K562 (cell line): ENCODE measurements at regions not wholly inside any gene's neighbourhood (a gene's known extent, or its start where the extent isn't known, plus 50 kb on each side); places are given as distances from the start of the nearest gene placed in this dataset.

Experiments
- ATAC-seq: fragments of 200-7000 bp; cut with Tn5 transposase; 3 replicates; pipeline ENCODE4 v1.9.1; 2020; ENCODE audit warnings: moderate library complexity
- BruUV-seq: library from RNA; stranded (reverse); fragments of 400-500 nt; replicated peaks from 2 replicates; lab custom pipeline; 2021; lab: Mats Ljungman, UMichigan
- CTCF ChIA-PET: fragments of 300-600 bp; formaldehyde crosslinking; extraction: SDS; loops from one replicate; lab custom pipeline; 2021; ENCODE audit warnings: low intra/inter-chr PET ratio; lab: Yijun Ruan, JAX
- POLR2A ChIA-PET: fragments of 300-600, 350-650 bp; sonication (Branson Sonifier 250); formaldehyde crosslinking; extraction: SDS; loops from one replicate; lab custom pipeline; 2021; ENCODE audit warnings: antibody characterized with exemption, inconsistent platforms; lab: Yijun Ruan, JAX
- DNase-seq, 4 experiments: peaks; one replicate each; pipeline versions ENCODE4 v3.0.0 to v3.0.0-alpha.2; 2011 to 2018; ENCODE audit warnings: low spot score in 3 of 4, mixed read lengths in 3 of 4; ENCODE audit errors: extremely low read depth in 1 of 4
- FAIRE-seq: peaks from 2 replicates; lab custom pipeline; 2011; peaks lifted over from hg19 to GRCh38; lab: Jason Lieb, UNC
- H2AFZ ChIP-seq: 2 replicates; pipeline ENCODE4 v1.6.0; 2011; ENCODE audit warnings: low read depth, low read length, control low read depth, inconsistent platforms
- H3K27ac ChIP-seq: fragments of 200-600 bp; 3 replicates; pipeline ENCODE4 v1.8.0; 2011; ENCODE audit warnings: low read depth, mild to moderate bottlenecking, control low read depth, inconsistent platforms, low read length, moderate library complexity, mixed read lengths; ENCODE audit errors: extremely low read depth
- H3K27me3 ChIP-seq, 2 experiments: fragments of 300-600 bp in 1 of 2; 2 replicates in 1 of 2; 3 replicates in 1 of 2; pipeline versions ENCODE4 v1.6.0 to v1.8.0; 2011; ENCODE audit warnings: inconsistent platforms in 2 of 2, low read length in 2 of 2, mild to moderate bottlenecking in 1 of 2, mixed read lengths in 1 of 2, moderate library complexity in 1 of 2; ENCODE audit not compliant: control insufficient read depth in 2 of 2, insufficient read depth in 2 of 2
- H3K36me3 ChIP-seq: fragments of 300-600 bp; 3 replicates; pipeline ENCODE4 v1.8.0; 2011; ENCODE audit warnings: mild to moderate bottlenecking, low read length, inconsistent platforms; ENCODE audit not compliant: control insufficient read depth, insufficient read depth
- H3K4me1 ChIP-seq, 2 experiments: fragments of 200-600 bp in 1 of 2; replicated peaks in 1 of 2; 2 replicates in 1 of 2; 3 replicates in 1 of 2; pipeline versions ENCODE4 v1.5.1 to v1.8.0; 2011; ENCODE audit warnings: inconsistent platforms in 2 of 2, low read length in 2 of 2, mild to moderate bottlenecking in 1 of 2, mixed read lengths in 1 of 2, moderate library complexity in 1 of 2; ENCODE audit not compliant: control insufficient read depth in 2 of 2, insufficient read depth in 2 of 2
- H3K4me2 ChIP-seq: 2 replicates; pipeline ENCODE4 v1.6.1; 2011; ENCODE audit warnings: low read length, control low read depth, inconsistent platforms, mixed read lengths; ENCODE audit not compliant: insufficient read depth
- H3K4me3 ChIP-seq: fragments of 200-600 bp; sonication (generic), shearing (Covaris generic); 2 replicates; pipeline ENCODE4 v1.5.1; 2016; ENCODE audit warnings: control low read depth, inconsistent platforms
- H3K79me2 ChIP-seq: fragments of 200-600 bp; 3 replicates; pipeline ENCODE4 v1.8.0; 2011; ENCODE audit warnings: low read length, inconsistent platforms; ENCODE audit not compliant: control insufficient read depth, insufficient read depth
- H3K9ac ChIP-seq, 2 experiments: 2 replicates each; pipeline versions ENCODE4 v1.6.0 to v1.6.1; 2011; ENCODE audit warnings: low read depth in 2 of 2, low read length in 2 of 2, control low read depth in 1 of 2, inconsistent platforms in 1 of 2, mild to moderate bottlenecking in 1 of 2, mixed read lengths in 1 of 2; ENCODE audit not compliant: insufficient read depth in 1 of 2
- H3K9me1 ChIP-seq: one replicate; pipeline ENCODE4 v1.6.0; 2011; ENCODE audit warnings: inconsistent platforms, mild to moderate bottlenecking, low read length, moderate library complexity; ENCODE audit not compliant: control insufficient read depth, insufficient read depth
- H3K9me3 ChIP-seq: replicated peaks from 2 replicates; pipeline ENCODE4 v1.5.1; 2011; ENCODE audit warnings: low read depth, low read length, inconsistent platforms; ENCODE audit not compliant: control insufficient read depth, insufficient read depth
- H4K20me1 ChIP-seq: replicated peaks from 2 replicates; pipeline ENCODE4 v1.6.1; 2011; ENCODE audit warnings: low read length, inconsistent platforms, mixed read lengths; ENCODE audit not compliant: control insufficient read depth, insufficient read depth
- CEBPB ChIP-seq: fragments of 450-650 bp; IDR thresholded peaks from 2 replicates; pipeline ENCODE4 v1.6.1; 2016; ENCODE audit warnings: missing genetic modification characterization, missing compliant biosample characterization
- CHAMP1 ChIP-seq: fragments of 450-650 bp; IDR thresholded peaks from 2 replicates; pipeline ENCODE4 v1.6.1; 2016; ENCODE audit warnings: mild to moderate bottlenecking
- CHD4 ChIP-seq: fragments of 200-600 bp; sonication (generic); IDR thresholded peaks from 3 replicates; pipeline ENCODE4 v1.6.1; 2012; ENCODE audit warnings: low read depth, mild to moderate bottlenecking, mixed read lengths, low read length, inconsistent platforms; ENCODE audit not compliant: insufficient read depth, insufficient replicate concordance, poor library complexity, severe bottlenecking
- CTBP1 ChIP-seq: fragments of 450-650 bp; IDR thresholded peaks from 2 replicates; pipeline ENCODE4 v1.6.1; 2016; ENCODE audit warnings: borderline replicate concordance
- DACH1 ChIP-seq: fragments of 450-650 bp; IDR thresholded peaks from 2 replicates; pipeline ENCODE4 v1.6.1; 2018; ENCODE audit not compliant: partially characterized antibody
- HDAC2 ChIP-seq: fragments of 450-650 bp; IDR thresholded peaks from 2 replicates; pipeline ENCODE4 v1.6.1; 2016; ENCODE audit warnings: mild to moderate bottlenecking
- JUN ChIP-seq, 2 experiments: sonication (generic) in 1 of 2; formaldehyde crosslinking in 1 of 2; IDR thresholded peaks; 2 replicates each; pipeline versions ENCODE4 v1.6.1 to v1.8.0; 2012 to 2022; ENCODE audit warnings: borderline replicate concordance in 2 of 2, mild to moderate bottlenecking in 2 of 2, improper control_type of control experiment in 1 of 2, low read depth in 1 of 2, low read length in 1 of 2, missing genetic modification reagents in 1 of 2
- KAT8 ChIP-seq: fragments of 450-650 bp; IDR thresholded peaks from 2 replicates; pipeline ENCODE4 v1.6.1; 2016; ENCODE audit warnings: low read depth, mild to moderate bottlenecking
- MXD1 ChIP-seq: fragments of 250-450 bp; sonication (Bioruptor Pico); IDR thresholded peaks from 2 replicates; pipeline ENCODE4 v1.8.0; 2021; ENCODE audit warnings: borderline replicate concordance, mild to moderate bottlenecking, moderate library complexity; ENCODE audit not compliant: poor library complexity, severe bottlenecking
- POLR2AphosphoS5 ChIP-seq: IDR thresholded peaks from 2 replicates; pipeline ENCODE4 v1.6.1; 2011; ENCODE audit warnings: mild to moderate bottlenecking, low read depth, low read length, moderate library complexity; ENCODE audit not compliant: control insufficient read depth, insufficient read depth
- SMAD4 ChIP-seq: fragments of 250-450 bp; sonication (Bioruptor Pico); conservative IDR thresholded peaks from 2 replicates; pipeline ENCODE4 v1.8.0; 2021; ENCODE audit warnings: inconsistent platforms, mild to moderate bottlenecking, moderate library complexity
- U2AF2 ChIP-seq: fragments of 200-400 bp; formaldehyde crosslinking; optimal IDR thresholded peaks from 2 replicates; pipeline ENCODE3; 2017; ENCODE audit warnings: low read depth, mild to moderate bottlenecking, low read length
- ZNF146 ChIP-seq: IDR thresholded peaks from one replicate; pipeline ENCODE4 v1.6.1; 2018; ENCODE audit warnings: missing compliant biosample characterization; ENCODE audit not compliant: unreplicated experiment
- ZNF398 ChIP-seq: fragments of 250-450 bp; sonication (Bioruptor Pico); IDR thresholded peaks from 2 replicates; pipeline ENCODE4 v1.8.0; 2021; ENCODE audit warnings: moderate library complexity, mild to moderate bottlenecking, inconsistent platforms
- ZNF764 ChIP-seq: fragments of 250-450 bp; sonication (Bioruptor Pico); IDR thresholded peaks from 2 replicates; pipeline ENCODE4 v1.4.0; 2020; ENCODE audit warnings: low read depth, mild to moderate bottlenecking, moderate library complexity
- WGBS: fragments of 100-300 bp; shearing (Covaris generic); methylation state at CpG from one replicate; pipeline ENCODE4 v1.1.6; 2016; ENCODE audit warnings: low coverage, mixed read lengths; ENCODE audit not compliant: insufficient coverage; ENCODE audit errors: missing lambda C conversion rate; 5-methylcytosine and 5-hydroxymethylcytosine counted together
- in situ Hi-C: fragments of 300-500 bp; cut with MboI; formaldehyde crosslinking; loops from 4 replicates; pipeline ENCODE4 v1.15.0; 2018; ENCODE audit warnings: inconsistent platforms, mixed read lengths
- intact Hi-C: fragments of 100-400 bp; cut with micrococcal nuclease; formaldehyde crosslinking; loops from 2 replicates; pipeline ENCODE4 v1.14.2; 2022

GRCh38 chr5:93246090-93246855 lies 334.7 kb downstream of the NR2F1-AS1 start:
- Histone ChIP-seq H3K4me2 (no peak overlapping the region), H3K4me1 (no peaks in the 10 kb centered on the region), H3K9ac (no peak overlapping the region), H2AFZ (no peak overlapping the region), H3K9me3 (no peaks in the 10 kb centered on the region), H4K20me1 (no peaks in the 10 kb centered on the region), H3K27me3 (no peaks in the 10 kb centered on the region), H3K27ac (no peak overlapping the region), H3K79me2 (no peaks in the 10 kb centered on the region), H3K4me3 (no peak overlapping the region), H3K36me3 (no peaks in the 10 kb centered on the region), H3K9me1 (no peaks in the 10 kb centered on the region)
- 0% methylated on average over 6 of the region's 6 CpGs for WGBS
- in situ Hi-C loops = no loop called here
- ATAC-seq (no peak), FAIRE-seq (no peak), DNase-seq (no peak)
- ChIA-PET POLR2A (no interaction called here), CTCF (no interaction called here)
- intact Hi-C loops = no loop called here
- no peak for TF ChIP-seq ZNF146 (CRISPR knock-in tag)
- TF ChIP-seq U2AF2 = no peak
- no peak for TF ChIP-seq SMAD4 (CRISPR knock-in tag)
- TF ChIP-seq CHD4 = no peak
- TF ChIP-seq DACH1 = no peak
- TF ChIP-seq ZNF764 (CRISPR knock-in tag) = no peak
- TF ChIP-seq CEBPB (tag) = no peak
- TF ChIP-seq JUN (IDR thresholded peaks at IDR 0.05; ENCODE audit: borderline replicate concordance, low read depth, low read length) = no peak
- no peak for TF ChIP-seq JUN (CRISPR knock-in tag; IDR thresholded peaks at IDR 0.05; ENCODE audit: borderline replicate concordance)
- TF ChIP-seq CHAMP1 = no peak
- TF ChIP-seq POLR2AphosphoS5 = no peak
- no peak for TF ChIP-seq ZNF398 (CRISPR knock-in tag)
- TF ChIP-seq KAT8 = no peak
- no peak for TF ChIP-seq CTBP1
- TF ChIP-seq HDAC2 = no peak
- no peak for TF ChIP-seq MXD1 (CRISPR knock-in tag)
- no TSS peak for BruUV-seq
